Activated CD8-positive, alpha-beta T cell treated with anti-CD3 and anti-CD28 coated beads for 36 hours (primary cell): ENCODE measurements at regions not wholly inside any gene's neighbourhood (a gene's known extent, or its start where the extent isn't known, plus 50 kb on each side); places are given as distances from the start of the nearest gene placed in this dataset.
"Not testable (repeated sequence)": the region's sequence is repeated elsewhere in the genome, so short reads cannot be mapped to it uniquely, and the experiment has no call there.

Experiments used
- ATAC-seq: fragments of 200-7000 bp; cut with Tn5 transposase; one replicate; pipeline ENCODE4 v1.10.0; 2021; ENCODE audit warnings: mild to moderate bottlenecking, moderate library complexity
- CTCF ChIA-PET: fragments of 350-600 bp; sonication (Branson Sonifier 250); formaldehyde crosslinking; loops from one replicate; lab custom pipeline; 2021; ENCODE audit warnings: antibody characterized with exemption; lab: Charles Lee
- POLR2A ChIA-PET: fragments of 350-600 bp; sonication (Branson Sonifier 250); formaldehyde crosslinking; loops from one replicate; lab custom pipeline; 2021; ENCODE audit warnings: antibody characterized with exemption; lab: Charles Lee
- DNase-seq: peaks from one replicate; pipeline ENCODE4 v3.0.0-alpha.2; 2020
- H3K27ac Mint-ChIP-seq: one replicate; pipeline ENCODE4 v1.8.0; 2021; ENCODE audit warnings: mild to moderate bottlenecking, mixed read lengths
- H3K27me3 Mint-ChIP-seq: one replicate; pipeline ENCODE4 v1.8.0; 2021; ENCODE audit warnings: mixed read lengths
- H3K36me3 Mint-ChIP-seq: one replicate; pipeline ENCODE4 v1.8.0; 2021; ENCODE audit warnings: low read depth, mixed read lengths
- H3K4me1 Mint-ChIP-seq: one replicate; pipeline ENCODE4 v1.8.0; 2021; ENCODE audit warnings: low read depth, mixed read lengths
- H3K4me3 Mint-ChIP-seq: one replicate; pipeline ENCODE4 v1.8.0; 2021; ENCODE audit warnings: mild to moderate bottlenecking, moderate library complexity, mixed read lengths
- H3K9me3 Mint-ChIP-seq: one replicate; pipeline ENCODE4 v1.8.0; 2021; ENCODE audit warnings: mixed read lengths
- CTCF ChIP-seq: fragments of 200-600 bp; IDR thresholded peaks from one replicate; pipeline ENCODE4 v1.8.0; 2022; ENCODE audit warnings: antibody characterized with exemption, mild to moderate bottlenecking
- intact Hi-C: fragments of 100-400 bp; cut with micrococcal nuclease; formaldehyde crosslinking; loops from one replicate; pipeline ENCODE4 v1.10.0; 2022

- intact Hi-C loops: no loop called here
- CTCF ChIA-PET: no interaction called here
- no peak for ATAC-seq
- POLR2A ChIA-PET: no interaction called here
- no peak for TF ChIP-seq CTCF
- no peaks in the 10 kb centered on the region for H3K36me3 Mint-ChIP-seq
- H3K27me3 Mint-ChIP-seq: no peaks in the 10 kb centered on the region
- no peaks in the 10 kb centered on the region for H3K4me1 Mint-ChIP-seq
- no peak overlapping the region for H3K4me3 Mint-ChIP-seq
- DNase-seq: no peak
- H3K9me3 Mint-ChIP-seq: no peaks in the 10 kb centered on the region
- no peak overlapping the region for H3K27ac Mint-ChIP-seq
Observed at GRCh38 chr2:48198371-48198770, 116.1 kb upstream of the FOXN2 start.

GRCh38 chr2:48199070-48199469 is 115.4 kb upstream of the FOXN2 start:
- H3K4me1 Mint-ChIP-seq: no peaks in the 10 kb centered on the region
- H3K36me3 Mint-ChIP-seq: no peaks in the 10 kb centered on the region
- H3K27ac Mint-ChIP-seq: no peak overlapping the region
- H3K4me3 Mint-ChIP-seq: no peak overlapping the region
- ChIA-PET POLR2A (no interaction called here), CTCF (no interaction called here)
- no peak for DNase-seq
- ATAC-seq: no peak
- TF ChIP-seq CTCF: no peak
- H3K9me3 Mint-ChIP-seq: no peaks in the 10 kb centered on the region
- intact Hi-C loops: no loop called here
- no peaks in the 10 kb centered on the region for H3K27me3 Mint-ChIP-seq

DNA sequence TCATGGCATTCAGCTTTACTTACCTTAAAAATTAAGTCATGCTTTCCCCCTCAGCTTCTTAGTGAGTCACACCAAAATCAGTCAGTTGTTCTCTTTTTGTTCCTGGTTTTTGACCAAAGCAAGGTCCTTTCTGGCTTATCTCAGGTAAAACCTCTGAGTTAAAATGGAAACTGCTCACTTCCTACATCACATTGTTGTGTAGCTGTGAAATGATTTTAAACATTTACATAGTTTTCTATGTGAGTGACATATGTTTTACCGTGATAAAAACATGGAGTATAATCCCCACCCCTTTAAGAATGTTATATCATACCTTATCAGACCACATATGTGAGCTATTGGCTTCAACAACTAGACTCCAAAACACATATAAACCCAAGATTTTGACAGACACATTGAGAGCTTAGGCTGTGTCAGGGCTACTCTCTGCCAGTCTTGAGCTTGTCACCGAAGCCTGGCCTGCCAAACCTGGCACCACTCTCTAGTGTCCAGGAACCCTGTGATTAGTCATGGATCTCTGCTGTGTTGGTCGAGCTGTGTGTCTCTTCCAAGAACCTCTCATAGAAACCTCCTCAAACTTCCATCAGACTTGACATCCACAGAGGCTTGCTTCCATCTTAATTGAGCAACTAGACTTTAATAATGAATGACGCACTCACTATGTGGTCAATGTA is 113.7 kb upstream of the FOXN2 start:
- Mint-ChIP-seq H3K27ac (no peak overlapping the region), H3K36me3 (no peaks in the 10 kb centered on the region), H3K4me1 (no peaks in the 10 kb centered on the region), H3K4me3 (no peak overlapping the region), H3K9me3 (no peaks in the 10 kb centered on the region), H3K27me3 (no peaks in the 10 kb centered on the region)
- intact Hi-C loops: no loop called here
- ChIA-PET CTCF (no interaction called here), POLR2A (interaction anchor here (0.6 to 0.9 kb wide), 2 partner anchors 11 to 27 kb away, joined by 3 read pairs; no protein-coding TSS in a partner anchor)
- no peak for ATAC-seq
- TF ChIP-seq CTCF: no peak
- DNase-seq: no peak

GRCh38 chr2:48201435-48201834 is 113.0 kb upstream of the FOXN2 start:
- POLR2A ChIA-PET: interaction anchor here (0.6 kb wide), 1 partner anchor 27 kb away, joined by 3 read pairs; no protein-coding TSS in a partner anchor
- CTCF ChIA-PET: interaction anchor here (0.6 kb wide), 1 partner anchor 73 kb away, joined by 3 read pairs; no protein-coding TSS in a partner anchor
- H3K9me3 Mint-ChIP-seq, intact Hi-C loops, H3K4me3 Mint-ChIP-seq, DNase-seq, H3K27me3 Mint-ChIP-seq, H3K4me1 Mint-ChIP-seq, ATAC-seq, H3K36me3 Mint-ChIP-seq, H3K27ac Mint-ChIP-seq: not testable (repeated sequence)

DNA sequence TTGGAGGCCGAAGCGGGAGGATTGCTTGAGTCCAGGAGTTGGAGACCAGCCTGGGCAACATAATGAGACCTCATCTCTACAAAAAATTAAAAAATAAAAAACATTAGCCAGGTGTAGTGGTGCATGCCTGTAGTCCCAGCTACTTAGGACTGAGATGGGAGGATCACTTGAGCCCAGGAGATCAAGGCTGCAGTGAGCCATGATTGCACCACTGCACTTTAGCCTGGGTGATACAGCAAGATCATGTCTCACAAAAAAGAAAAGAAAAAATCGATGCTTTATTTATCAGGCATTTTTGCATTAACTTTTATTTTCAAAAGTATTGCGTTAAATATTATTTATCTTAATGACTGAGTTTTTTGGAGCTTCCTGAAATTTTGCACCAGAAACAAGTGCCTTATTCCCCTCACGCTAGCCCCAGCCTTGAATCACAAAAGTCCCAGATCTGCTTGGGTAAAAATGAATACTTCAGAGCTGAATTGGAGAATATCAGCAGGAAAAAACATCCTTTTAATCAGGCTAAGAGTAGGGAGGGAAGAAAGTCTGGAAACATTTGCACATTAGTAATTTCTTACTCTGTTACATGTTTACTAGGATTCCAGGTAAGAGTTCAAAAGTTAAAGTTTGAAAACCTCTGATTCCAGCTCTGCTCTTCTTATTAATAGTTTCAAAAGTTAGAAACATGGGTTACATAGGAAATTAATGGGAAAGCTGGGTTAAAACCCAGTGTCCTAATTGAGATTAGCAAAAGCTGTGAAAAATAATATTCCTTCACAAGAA is 111.4 kb upstream of the FOXN2 start:
- intact Hi-C loops: no loop called here
- Mint-ChIP-seq H3K27me3 (no peaks in the 10 kb centered on the region), H3K4me1 (no peaks in the 10 kb centered on the region), H3K9me3 (no peaks in the 10 kb centered on the region), H3K4me3 (no peak overlapping the region), H3K36me3 (no peaks in the 10 kb centered on the region), H3K27ac (no peak overlapping the region)
- ChIA-PET CTCF (interaction anchor here (0.9 kb wide), 1 partner anchor 10 kb away, joined by 3 read pairs; no protein-coding TSS in a partner anchor), POLR2A (no interaction called here)
- DNase-seq: no peak
- no peak for TF ChIP-seq CTCF
- ATAC-seq: no peak
